NCI-H510A treated with DMSO at 0.1 percent for 48 hours (cell line): ENCODE measurements at regions not wholly inside any gene's neighbourhood (a gene's known extent, or its start where the extent isn't known, plus 50 kb on each side); places are given as distances from the start of the nearest gene placed in this dataset.
"Not testable (repeated sequence)": the region's sequence is repeated elsewhere in the genome, so short reads cannot be mapped to it uniquely, and the experiment has no call there.

ENCODE experiments used
- DNase-seq: peaks from one replicate; lab custom pipeline; 2025; lab: John Stamatoyannopoulos, UW

DNA sequence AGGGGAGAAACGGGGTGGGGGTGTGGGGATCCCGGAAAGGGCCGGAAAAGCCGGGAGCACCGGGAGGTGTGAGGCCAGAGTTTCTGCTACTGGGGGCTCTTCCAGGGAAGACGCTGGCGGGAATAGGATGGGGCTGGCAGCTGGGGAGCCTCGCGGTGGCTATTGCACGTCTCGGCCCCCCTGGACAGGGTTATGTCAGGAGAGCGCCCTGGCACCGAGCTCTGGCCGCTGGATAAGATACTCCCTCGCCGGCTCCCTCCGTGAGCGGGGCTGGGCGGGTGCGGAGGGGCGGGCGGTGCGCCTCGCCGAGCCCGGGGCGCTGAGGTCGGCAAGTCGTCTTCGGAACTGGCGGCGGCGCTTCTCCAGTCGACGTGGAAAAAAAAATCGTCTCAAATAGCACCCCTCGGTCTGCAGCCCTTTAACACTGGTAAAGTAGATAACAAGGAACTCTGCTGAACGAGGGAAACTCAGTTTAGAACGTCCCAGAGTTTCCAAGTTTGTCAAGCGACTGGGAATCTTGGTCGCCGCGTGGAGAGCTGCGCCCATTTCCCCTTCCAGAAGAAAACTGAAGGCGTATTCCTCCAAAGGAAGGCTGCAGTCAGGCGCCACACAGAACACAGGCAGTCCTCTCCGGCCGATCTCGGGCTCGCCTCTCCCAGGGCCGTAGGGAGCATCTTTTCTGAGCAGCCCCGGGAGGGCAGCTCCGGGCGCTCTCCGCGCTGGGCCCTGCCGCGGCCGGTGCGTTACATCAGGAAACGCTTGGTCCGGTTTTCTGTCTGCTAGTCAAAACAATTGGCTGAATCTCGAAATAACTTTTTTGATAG, 115.1 kb downstream of the KCNRG start:
- DNase-seq = peak; percentile 6

DNA sequence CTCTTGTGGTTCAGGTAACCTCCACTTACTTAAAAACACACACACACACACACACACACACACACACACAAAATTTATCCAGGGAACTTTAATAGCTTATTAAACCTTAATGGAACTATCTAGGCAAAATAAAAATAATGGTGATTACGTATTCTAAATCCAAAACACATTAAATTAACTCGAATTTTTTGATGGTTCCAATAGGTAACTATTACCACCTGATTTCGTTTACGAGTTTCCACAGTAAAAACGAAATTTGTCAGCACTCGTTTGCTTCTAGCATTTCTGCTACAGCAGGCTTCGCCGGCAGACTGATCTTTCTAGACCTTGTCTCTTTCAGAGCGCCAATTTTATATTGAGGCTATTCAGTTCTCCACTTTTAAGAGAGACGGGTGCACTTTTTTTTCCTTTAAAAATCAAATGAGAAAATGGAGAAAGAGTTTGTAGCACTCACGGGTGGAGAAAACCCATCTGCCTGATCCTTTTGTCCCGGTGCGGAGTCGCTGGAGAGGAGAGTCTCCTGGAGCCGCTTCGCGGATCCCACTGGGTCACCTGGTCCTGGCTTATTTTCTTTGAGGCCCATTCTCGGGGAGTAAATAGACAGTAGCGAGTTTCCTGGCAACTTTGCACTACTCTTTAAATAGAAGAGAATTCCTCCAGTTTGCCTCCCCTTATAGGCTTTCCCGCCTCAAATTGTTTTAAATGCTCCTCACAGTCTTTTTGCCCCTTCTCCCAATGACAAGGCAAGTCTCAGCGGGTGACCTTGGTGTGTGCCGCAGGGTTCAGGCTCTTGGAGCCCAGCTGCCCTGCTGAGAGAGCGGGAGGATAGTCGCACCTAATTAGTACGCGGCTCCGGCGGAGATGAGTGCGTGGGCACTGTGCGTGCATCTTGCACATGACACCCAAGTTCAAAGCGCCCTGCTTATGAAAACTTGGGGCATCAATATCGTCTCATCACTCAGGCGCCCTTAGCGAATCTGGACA, 117.0 kb downstream of the KCNRG start:
- DNase-seq = no peak

GRCh38 chr13:50132904-50133357, 117.7 kb downstream of the KCNRG start:
- no peak for DNase-seq

GRCh38 chr13:50133358-50133953, 118.2 kb downstream of the KCNRG start:
- no peak for DNase-seq

GRCh38 chr13:50136226-50136625, 121.0 kb downstream of the KCNRG start:
- no peak for DNase-seq

- DNase-seq = no peak
These were observed 121.4 kb downstream of the KCNRG start for GRCh38 chr13:50136678-50137077.

DNA sequence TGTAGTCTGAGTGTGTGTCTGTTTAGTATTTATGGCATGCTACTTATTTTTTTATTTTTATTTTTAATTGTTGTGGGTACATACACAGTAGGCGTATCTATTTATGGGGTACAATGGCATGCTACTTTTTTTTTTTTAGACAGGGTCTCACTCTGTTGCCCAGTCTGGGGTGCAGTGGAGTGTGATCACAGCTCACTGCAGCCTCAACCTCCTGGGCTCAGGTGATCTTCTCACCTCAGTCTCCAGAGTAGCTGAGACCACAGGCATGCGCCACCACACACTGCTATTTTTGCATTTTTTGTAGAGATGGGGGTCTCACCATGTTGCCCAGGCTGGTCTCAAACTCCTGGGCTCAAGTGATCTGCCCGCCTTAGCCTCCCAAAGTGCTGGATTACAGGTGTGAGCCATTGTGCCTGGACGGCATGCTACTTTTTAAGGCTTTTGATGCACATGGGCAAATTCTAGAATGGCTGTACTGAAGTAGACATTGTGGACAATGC, 124.2 kb downstream of the KCNRG start:
- not testable (repeated sequence) for DNase-seq

- DNase-seq = no peak
These were observed 124.9 kb downstream of the KCNRG start for GRCh38 chr13:50140153-50140552.

- no peak for DNase-seq
These were observed 125.5 kb downstream of the KCNRG start for GRCh38 chr13:50140581-50141374.

DNA sequence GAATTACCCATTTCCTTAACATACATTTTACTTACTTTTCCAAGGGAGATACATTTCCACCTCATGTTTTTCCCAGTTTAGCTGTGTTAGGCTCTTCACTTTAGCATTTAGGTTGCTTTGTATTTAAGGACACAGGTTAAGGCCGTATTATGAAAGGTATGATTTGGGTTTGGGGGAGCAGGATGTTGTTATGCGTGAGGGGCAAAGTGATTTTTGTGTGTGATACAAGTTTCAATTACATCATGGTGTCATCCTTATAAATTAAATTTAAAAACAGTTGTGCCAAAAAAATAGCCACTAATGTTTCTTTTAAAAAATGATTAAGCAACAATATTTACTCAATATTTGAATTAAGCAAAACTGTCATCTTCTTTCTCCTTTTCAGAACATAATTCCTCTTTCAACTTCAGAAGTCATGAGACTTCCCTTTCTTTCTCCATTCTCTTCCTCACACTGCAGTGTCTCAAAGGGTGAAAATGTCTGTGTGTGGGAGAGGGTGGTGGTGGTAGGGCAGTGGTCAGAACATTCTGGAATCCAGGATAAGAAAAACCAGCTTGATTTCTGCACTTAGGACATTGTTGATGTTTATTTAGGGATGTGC, 126.2 kb downstream of the KCNRG start:
- DNase-seq = no peak

DNA sequence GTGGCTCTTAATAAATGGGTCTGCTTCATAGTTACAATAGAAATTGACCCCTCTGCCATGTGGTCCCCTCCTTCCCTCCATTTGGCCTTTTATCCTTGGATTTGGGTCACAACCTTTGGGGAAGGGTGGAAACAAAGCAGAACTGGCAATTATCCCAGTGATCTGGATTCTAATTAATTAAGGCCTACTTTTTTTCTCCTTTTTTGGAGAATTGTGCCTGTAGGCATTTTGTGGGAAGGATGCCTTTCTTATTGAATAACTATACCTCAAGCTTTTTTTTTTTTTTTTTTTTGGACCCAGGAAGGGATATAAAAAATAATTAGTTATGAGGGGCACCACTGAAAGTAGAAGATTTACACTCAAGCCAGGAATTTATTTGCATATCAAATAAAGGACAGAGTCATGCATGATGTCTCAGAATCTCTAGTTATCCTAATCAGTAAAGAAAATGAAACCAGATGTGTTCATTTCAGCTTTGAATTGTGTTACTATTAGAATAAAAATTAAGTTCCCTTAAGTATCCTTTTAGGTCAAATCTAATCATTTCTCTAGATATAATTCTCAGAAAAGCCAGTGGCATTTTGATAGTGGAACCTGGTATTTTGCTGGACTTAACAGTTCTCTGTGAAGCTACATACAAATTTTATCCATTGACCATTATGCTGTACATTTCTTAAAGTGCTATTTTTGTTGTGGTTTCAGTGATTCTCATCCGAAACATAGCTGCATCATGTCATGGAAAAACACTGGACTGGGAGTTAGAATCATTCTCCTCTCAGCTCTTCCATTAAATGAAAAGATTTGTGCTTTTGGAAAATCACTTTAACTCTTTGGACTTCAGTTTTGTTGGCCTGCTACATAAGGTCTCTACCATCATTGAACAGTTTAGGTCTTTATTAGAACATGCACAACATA, 129.3 kb downstream of the KCNRG start:
- DNase-seq = no peak

GRCh38 chr13:50149214-50149613, 134.0 kb downstream of the KCNRG start:
- DNase-seq = peak; percentile 40

DNA sequence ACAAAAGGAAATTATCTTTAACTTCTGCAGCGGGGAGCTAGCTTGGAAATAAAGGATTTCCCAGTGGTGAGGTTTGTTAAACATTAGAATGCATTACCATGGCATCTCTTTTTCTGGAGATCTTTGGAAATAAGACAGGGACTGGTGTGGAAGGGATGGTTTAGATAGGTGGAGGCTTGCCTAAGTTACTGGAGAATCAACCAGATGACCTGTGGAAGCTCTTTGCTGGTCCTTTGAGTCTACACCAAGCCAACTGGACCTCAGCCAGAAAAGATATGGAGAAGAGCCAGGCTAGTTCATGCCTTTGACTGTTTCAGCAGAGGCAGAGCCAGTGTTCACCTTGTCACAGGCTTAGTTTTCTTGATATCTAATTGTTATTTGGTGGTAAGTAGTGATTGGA, 134.7 kb downstream of the KCNRG start:
- no peak for DNase-seq

- no peak for DNase-seq
These were observed 137.0 kb downstream of the KCNRG start for GRCh38 chr13:50152224-50152623.

- no peak for DNase-seq
These were observed 137.5 kb downstream of the KCNRG start for GRCh38 chr13:50152655-50153309.

DNA sequence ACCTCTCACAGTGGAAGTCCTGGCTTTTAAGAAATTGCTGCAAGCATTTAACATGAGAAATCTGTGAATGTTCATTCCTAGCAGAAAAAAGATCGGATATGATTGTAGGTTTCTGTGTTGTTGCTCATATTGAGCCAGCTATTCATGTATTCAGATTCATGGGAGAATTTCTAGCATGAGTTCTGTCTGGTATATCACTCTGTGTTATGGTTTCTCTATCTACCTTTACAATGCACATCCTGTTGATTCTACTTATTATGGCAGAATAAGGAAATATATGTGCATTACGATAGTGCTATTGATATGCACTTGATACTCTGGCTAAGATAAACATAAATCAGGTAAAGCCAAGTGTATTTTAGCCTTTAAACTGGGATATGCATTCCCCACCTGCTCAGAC, 138.2 kb downstream of the KCNRG start:
- DNase-seq = no peak

DNA sequence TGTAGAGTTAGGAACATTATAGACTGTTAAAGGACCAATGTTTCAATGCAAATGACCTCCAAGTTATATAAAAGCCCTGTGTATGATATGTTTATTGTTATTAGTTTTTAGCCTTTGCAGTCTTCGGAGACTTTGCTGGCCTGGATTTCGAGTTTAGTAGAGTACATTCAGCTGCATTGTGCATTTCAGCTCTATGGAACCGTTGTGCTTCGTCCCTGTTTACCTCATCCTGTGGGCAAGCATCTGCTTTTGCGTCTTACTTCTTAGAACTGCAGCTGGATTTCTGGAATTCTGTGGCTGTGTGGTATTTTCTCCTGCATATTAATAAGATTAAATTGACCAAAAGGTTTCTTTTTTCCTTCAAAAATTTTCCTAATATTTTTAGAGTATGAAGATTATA, 138.6 kb downstream of the KCNRG start:
- DNase-seq = no peak

DNA sequence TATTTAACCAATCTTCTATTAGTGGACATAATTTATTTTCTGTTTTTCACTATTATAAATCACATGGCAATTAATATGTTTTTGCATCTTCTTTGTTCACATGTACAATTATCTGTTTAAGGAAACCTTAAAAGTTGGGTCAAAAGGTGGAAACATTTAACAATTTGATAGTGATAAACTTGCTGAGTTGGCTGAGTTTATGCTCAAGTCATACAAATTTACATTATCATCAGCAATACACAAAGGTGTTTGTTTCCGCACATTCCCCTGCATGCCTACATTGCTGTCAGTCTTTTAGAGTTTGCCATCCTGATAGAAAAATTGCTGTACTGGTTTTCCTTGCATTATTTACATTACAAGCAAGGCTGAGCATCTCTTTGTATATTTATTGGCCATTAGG, 139.5 kb downstream of the KCNRG start:
- DNase-seq = no peak

DNA sequence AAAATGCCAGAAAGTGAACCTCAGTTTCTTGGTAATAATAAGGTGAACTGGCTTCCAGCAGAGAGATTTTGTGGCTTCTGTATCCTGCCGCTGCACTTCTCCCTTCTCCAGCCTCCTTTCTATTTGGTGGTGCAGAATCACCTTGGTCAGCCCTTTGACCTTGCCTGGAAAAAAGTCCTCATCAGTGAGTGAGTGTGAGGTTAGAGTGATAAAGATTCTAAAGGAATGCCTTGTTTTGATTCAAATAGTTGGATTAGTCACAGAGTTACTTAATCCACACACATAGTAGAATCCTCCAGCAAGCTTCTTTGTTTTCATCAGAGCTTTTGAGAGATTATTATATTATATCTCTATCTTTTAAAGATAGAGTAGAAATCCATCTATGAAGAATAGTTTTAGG, 140.9 kb downstream of the KCNRG start:
- no peak for DNase-seq
